GM13977 (cell line): ENCODE measurements at regions not wholly inside any gene's neighbourhood (a gene's known extent, or its start where the extent isn't known, plus 50 kb on each side); places are given as distances from the start of the nearest gene placed in this dataset.

Experiments used
- DNase-seq: peaks from one replicate; pipeline ENCODE4 v3.0.0; 2012; ENCODE audit warnings: low spot score
- in situ Hi-C: fragments of 300-500 bp; cut with MboI; formaldehyde crosslinking; loops from one replicate; pipeline ENCODE4 v1.12.0; 2022; ENCODE audit warnings: low sequenced_read_pairs, low pct_unique_long_range_greater_than_20kb, mixed read lengths, inconsistent platforms; ENCODE audit not compliant: unreplicated experiment
- TF ChIP-seq, protein P1 (sequence below): IDR thresholded peaks from 2 replicates; pipeline ENCODE4 v1.5.1; 2012; ENCODE audit warnings: mild to moderate bottlenecking, control low read depth; ENCODE audit not compliant: insufficient read depth; ENCODE audit errors: extremely low read depth, missing control alignments

DNA sequence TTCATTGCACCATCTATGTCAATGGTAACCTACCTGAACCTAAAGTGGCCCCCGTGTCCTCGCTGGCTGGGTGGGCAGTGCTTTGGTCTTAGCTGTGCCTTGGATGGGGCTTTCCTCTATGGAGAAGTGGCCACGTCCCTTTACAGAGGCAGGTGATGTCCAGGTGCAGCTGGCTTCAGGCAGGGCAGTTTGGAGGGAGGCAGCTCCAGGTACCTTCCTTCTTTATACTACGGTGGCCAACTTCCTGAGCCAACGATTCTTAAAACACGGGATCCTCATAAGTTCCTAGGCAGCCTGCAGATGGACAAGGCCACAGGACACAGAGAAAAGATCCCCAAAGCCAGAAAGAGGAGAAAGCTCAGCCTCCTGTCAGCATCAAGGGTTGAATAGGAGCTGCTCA, 517.3 kb upstream of the HS6ST1 start:
- in situ Hi-C loops: no loop called here
- TF ChIP-seq, protein P1, sequence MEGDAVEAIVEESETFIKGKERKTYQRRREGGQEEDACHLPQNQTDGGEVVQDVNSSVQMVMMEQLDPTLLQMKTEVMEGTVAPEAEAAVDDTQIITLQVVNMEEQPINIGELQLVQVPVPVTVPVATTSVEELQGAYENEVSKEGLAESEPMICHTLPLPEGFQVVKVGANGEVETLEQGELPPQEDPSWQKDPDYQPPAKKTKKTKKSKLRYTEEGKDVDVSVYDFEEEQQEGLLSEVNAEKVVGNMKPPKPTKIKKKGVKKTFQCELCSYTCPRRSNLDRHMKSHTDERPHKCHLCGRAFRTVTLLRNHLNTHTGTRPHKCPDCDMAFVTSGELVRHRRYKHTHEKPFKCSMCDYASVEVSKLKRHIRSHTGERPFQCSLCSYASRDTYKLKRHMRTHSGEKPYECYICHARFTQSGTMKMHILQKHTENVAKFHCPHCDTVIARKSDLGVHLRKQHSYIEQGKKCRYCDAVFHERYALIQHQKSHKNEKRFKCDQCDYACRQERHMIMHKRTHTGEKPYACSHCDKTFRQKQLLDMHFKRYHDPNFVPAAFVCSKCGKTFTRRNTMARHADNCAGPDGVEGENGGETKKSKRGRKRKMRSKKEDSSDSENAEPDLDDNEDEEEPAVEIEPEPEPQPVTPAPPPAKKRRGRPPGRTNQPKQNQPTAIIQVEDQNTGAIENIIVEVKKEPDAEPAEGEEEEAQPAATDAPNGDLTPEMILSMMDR: no peak
- no peak for DNase-seq

DNA sequence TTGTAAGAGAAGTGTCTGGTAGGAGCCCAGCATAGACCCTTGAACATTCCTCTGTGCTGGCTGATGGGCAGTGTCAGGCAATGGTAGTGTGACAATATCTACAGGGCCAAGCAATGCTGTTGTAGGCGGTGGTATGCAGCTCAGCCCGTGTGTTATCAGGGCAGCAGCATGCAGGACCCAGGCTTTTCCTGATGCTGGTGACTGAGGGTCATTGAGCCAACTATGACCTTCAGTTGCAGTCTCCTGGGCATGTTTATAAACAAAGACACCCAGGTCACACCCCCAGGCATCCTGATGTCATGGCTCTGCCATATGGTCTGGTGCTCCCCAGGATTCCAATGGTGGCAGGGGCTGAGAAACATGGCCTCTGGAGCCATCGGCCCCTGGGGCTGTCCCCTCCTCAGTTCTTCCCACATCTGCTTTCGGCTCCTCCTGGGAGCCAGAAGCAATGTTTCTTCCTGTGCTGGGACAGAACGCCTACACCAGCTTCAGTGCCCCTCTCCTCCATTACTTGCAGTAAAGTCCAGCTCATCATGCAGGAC, 518.0 kb upstream of the HS6ST1 start:
- TF ChIP-seq, protein P1: no peak
- no peak for DNase-seq
- in situ Hi-C loops: no loop called here

DNA sequence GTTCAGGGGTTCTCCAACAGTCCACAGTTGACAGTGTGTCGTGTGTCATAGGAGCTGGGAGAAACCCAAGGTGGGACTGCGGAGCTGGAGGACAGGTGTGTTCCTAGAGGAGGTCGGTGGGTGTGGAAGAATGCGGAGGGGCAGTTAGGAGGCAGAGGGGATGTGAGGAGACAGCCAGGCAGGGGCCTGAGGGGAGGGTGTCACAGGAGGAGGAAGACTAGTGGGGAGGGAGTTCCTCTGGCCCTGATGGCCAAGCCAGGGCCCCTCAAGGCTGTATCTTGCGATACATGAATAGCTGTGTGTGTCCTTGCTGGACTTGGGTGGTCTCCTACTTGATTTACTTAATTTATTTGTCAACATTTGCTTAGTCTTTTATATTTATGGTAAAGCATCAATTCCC, 519.6 kb upstream of the HS6ST1 start:
- DNase-seq: no peak
- in situ Hi-C loops: no loop called here
- TF ChIP-seq, protein P1: no peak

DNA sequence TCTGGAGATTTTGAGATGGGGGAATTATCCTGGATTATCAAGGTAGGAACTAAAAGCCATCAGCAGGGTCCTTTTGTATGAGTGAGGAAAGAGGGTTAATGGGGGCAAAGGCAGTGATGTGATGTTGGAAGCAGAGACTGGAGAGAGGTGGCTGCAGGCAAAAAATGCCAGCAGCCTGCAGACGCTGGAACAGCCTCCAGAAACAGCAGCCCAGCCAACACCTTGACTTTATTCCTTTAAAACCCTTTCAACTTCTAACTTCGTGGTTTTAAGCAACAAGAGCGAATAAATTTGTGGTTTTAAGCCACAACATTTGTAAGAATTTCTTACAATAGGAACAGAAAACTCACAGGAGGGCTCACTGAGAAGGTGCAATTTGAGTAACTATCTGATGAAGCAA, 523.1 kb upstream of the HS6ST1 start:
- in situ Hi-C loops: no loop called here
- DNase-seq: no peak
- TF ChIP-seq, protein P1: no peak

DNA sequence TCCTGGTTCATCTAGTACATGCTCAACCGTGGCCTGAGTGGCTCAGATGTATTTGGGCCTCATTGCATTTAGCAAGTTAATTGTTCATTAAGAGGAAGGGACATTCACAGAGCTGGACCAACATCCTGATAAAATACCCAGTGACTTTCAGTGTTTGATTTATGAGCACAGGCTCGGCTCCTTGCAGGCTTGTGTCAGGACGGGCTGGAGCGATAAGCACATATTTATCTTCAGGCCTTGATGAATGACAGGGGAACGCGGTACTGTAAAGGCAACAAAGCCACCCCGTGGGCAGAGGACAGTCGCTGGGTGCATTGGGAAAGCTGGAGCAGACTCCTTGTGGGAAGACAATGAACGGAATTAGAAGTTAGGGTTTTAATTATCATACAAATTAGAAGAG, 548.6 kb upstream of the HS6ST1 start:
- DNase-seq: no peak
- in situ Hi-C loops: no loop called here

DNA sequence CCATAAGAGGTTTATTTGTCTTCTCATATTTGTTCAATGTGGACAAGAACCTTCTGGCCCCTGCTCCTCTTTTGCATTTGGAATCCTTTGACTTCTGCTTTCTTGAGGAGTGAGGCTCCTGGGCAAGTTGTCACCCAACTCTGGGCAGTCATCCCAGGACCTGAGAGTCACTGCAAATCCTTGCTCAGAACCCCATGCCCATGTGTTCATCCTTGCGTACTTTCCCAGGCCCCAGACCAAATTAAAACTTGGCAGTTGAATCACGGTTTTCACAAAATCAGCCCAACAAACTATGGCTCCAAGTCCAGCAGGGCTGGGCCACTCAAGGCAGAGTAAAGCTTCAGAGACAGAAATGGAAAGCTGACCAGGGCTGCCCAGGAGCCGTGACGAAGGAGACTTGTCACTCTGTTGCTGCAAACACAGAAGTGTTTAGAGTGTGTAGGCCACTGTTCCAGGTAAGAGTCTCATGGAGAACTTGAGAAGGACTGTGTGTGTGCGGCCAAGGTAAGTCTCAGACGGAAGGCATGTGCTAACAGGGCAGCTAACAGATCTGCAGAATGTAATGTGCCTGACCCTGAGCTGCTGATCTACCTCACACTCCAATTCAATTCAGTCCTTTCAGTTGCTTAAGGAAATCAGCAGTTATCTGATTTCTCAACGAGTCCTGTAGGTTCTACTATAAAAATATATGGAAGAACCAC, 549.4 kb upstream of the HS6ST1 start:
- TF ChIP-seq, protein P1: no peak
- DNase-seq: no peak
- in situ Hi-C loops: no loop called here

More for the DNA sequence above, 548.6 kb upstream of the HS6ST1 start:
- TF ChIP-seq, protein P1: no peak
